ENCODE measurements at regions not wholly inside any gene's neighbourhood (a gene's known extent, or its start where the extent isn't known, plus 50 kb on each side); places are given as distances from the start of the nearest gene placed in this dataset.

GRCh38 chr18:10049747-10050146 is 135.9 kb downstream of the VAPA start:
- Mint-ChIP-seq H3K4me1 (0 out of 3 replicates have a peak, but pooled peaks cover 4% of the 10 kb centered on the region), H3K4me3 (no peak overlapping the region), H3K36me3 (ENCODE audit: low read depth) (no peaks in the 10 kb centered on the region), H3K9me3 (no peaks in the 10 kb centered on the region; the same call in 2 of the 3 replicates), H3K27ac (no peak overlapping the region), H3K27me3 (ENCODE audit: insufficient read depth, low read depth, poor library complexity) (no peaks in the 10 kb centered on the region)
- Histone ChIP-seq H3K4me1 (ENCODE audit: insufficient read depth) (no peaks in the 10 kb centered on the region), H2AFZ (no peak overlapping the region), H3K79me2 (replicated peaks; ENCODE audit: insufficient read depth) (no peaks in the 10 kb centered on the region), H3K27me3 (ENCODE audit: insufficient read depth) (no peaks in the 10 kb centered on the region), H3K27ac (ENCODE audit: low read depth) (no peak overlapping the region), H4K20me1 (replicated peaks; ENCODE audit: insufficient read depth) (no peaks in the 10 kb centered on the region), H3K4me2 (no peak overlapping the region), H3K9me2 (ENCODE audit: insufficient read depth) (peaks cover 6% of the 10 kb centered on the region; the same call in 1 of the 2 replicates), H3K4me3 (no peak overlapping the region), H3F3A (replicated peaks; ENCODE audit: low read depth) (no peaks in the 10 kb centered on the region), H3K36me3 (ENCODE audit: insufficient read depth) (no peaks in the 10 kb centered on the region)
- ATAC-seq, result no peak
- TF ChIP-seq CREB1 (CRISPR knock-in tag; IDR thresholded peaks at IDR 0.05; ENCODE audit: low read depth) (no peak), EZH2 (IDR thresholded peaks at IDR 0.05; ENCODE audit: low read depth, unreplicated experiment) (no peak), STAT1 (IDR thresholded peaks at IDR 0.05; ENCODE audit: unreplicated experiment) (no peak), ZNF114 (CRISPR knock-in tag; IDR thresholded peaks at IDR 0.05) (no peak), JUNB (IDR thresholded peaks at IDR 0.05; ENCODE audit: unreplicated experiment) (no peak), NANOG (IDR thresholded peaks at IDR 0.05; ENCODE audit: borderline replicate concordance) (no peak), POLR2AphosphoS5 (IDR thresholded peaks at IDR 0.05; ENCODE audit: low read depth) (no peak), EZH2phosphoT487 (IDR thresholded peaks at IDR 0.05; ENCODE audit: unreplicated experiment) (no peak), CTCF (conservative IDR thresholded peaks at IDR 0.05; ENCODE audit: low read depth in 2 of 2) (no peak), ZNF331 (CRISPR knock-in tag; IDR thresholded peaks at IDR 0.05; ENCODE audit: low read depth) (no peak), ETS1 (IDR thresholded peaks at IDR 0.05) (no peak), ZNF462 (CRISPR knock-in tag; IDR thresholded peaks at IDR 0.05) (no peak), REST (IDR thresholded peaks at IDR 0.05; ENCODE audit: unreplicated experiment) (no peak)
- no peak for DNase-seq (ENCODE audit: low spot score)
